Ovary (tissue), 7 donors: ENCODE measurements at regions not wholly inside any gene's neighbourhood (a gene's known extent, or its start where the extent isn't known, plus 50 kb on each side); places are given as distances from the start of the nearest gene placed in this dataset.

Experiments
- DNase-seq, 5 donors: peaks; one replicate each; pipeline ENCODE4 v3.0.0-alpha.2; 2019 to 2020
- H3K27ac ChIP-seq, 2 donors: fragments of 200-600 bp; one replicate each; pipeline versions ENCODE4 v1.5.1 to v1.8.0; 2019 to 2022
- H3K27me3 ChIP-seq: fragments of 200-600 bp; one replicate; pipeline ENCODE4 v1.8.0; 2022
- H3K36me3 ChIP-seq: fragments of 200-600 bp; sonication (generic); one replicate; pipeline ENCODE4 v1.5.1; 2019
- H3K4me1 ChIP-seq: one replicate; pipeline ENCODE4 v1.8.1; 2013; ENCODE audit warnings: mild to moderate bottlenecking, moderate library complexity; ENCODE audit not compliant: insufficient read depth
- H3K4me3 ChIP-seq: fragments of 200-600 bp; sonication (generic); one replicate; pipeline ENCODE4 v1.5.1; 2017
- H3K9me3 ChIP-seq, 2 donors: fragments of 200-600 bp in 1 of 2; sonication (generic) in 1 of 2; one replicate each; pipeline versions ENCODE4 v1.5.1 to v1.8.1; 2013 to 2019; ENCODE audit warnings: mild to moderate bottlenecking in 1 of 2, moderate library complexity in 1 of 2
- CTCF ChIP-seq, 3 donors: fragments of 450-650 bp in 2 of 3; fragments of 200-600 bp in 1 of 3; IDR thresholded peaks; one replicate each; pipeline versions ENCODE4 v1.5.1 to v1.8.0; 2016 to 2022; ENCODE audit warnings: antibody characterized with exemption in 3 of 3, mild to moderate bottlenecking in 1 of 3
- EP300 ChIP-seq: sonication (generic); formaldehyde crosslinking; IDR thresholded peaks from one replicate; pipeline ENCODE4 v1.6.1; 2017; ENCODE audit warnings: antibody characterized with exemption
- POLR2A ChIP-seq: fragments of 450-650 bp; IDR thresholded peaks from one replicate; pipeline ENCODE4 v1.6.1; 2017; ENCODE audit warnings: antibody characterized with exemption, mild to moderate bottlenecking, moderate library complexity
- WGBS, 3 donors: extraction: QIAGEN DNeasy Blood & Tissue Kit in 1 of 3; methylation state at CpG; one replicate each; pipeline versions ENCODE4 v1.1.5 to v1.1.7; 2013 to 2017; 5-methylcytosine and 5-hydroxymethylcytosine counted together
- intact Hi-C, 4 donors: fragments of 100-400 bp; cut with DNase I; formaldehyde crosslinking; loops; one replicate each; pipeline versions ENCODE4 v1.11.0 to v1.15.1; 2022 to 2023
- donor health status: DM: no; HTN: no; CAD: no; lungs with moderate emphysema.
- donor health status: DM: no; HTN: no; CAD: no.
- donor health status: Bipolar disorder and iron deficiency.
- donor health status: DM: no; HTN: no; CAD: no.
- donor health status: DM: yes; HTN: yes; CAD: no.

- no peak overlapping the region for H3K27ac ChIP-seq
- H3K9me3 ChIP-seq, result no peaks in the 10 kb centered on the region
- H3K4me3 ChIP-seq, result no peak overlapping the region
- no peak for DNase-seq
- intact Hi-C loops, result no loop called here
- TF ChIP-seq CTCF (IDR thresholded peaks at IDR 0.05) (no peak), EP300 (no peak), POLR2A (no peak)
- 34 to 59% (median 44%) methylated on average over 1 of the region's 1 CpG for WGBS, 3 donors
- no peaks in the 10 kb centered on the region for H3K27me3 ChIP-seq
- H3K4me1 ChIP-seq, result no peaks in the 10 kb centered on the region
- H3K36me3 ChIP-seq, result no peaks in the 10 kb centered on the region
These were observed 1296.1 kb upstream of the PABPC4L start for GRCh38 chr4:135497563-135498152.

DNA sequence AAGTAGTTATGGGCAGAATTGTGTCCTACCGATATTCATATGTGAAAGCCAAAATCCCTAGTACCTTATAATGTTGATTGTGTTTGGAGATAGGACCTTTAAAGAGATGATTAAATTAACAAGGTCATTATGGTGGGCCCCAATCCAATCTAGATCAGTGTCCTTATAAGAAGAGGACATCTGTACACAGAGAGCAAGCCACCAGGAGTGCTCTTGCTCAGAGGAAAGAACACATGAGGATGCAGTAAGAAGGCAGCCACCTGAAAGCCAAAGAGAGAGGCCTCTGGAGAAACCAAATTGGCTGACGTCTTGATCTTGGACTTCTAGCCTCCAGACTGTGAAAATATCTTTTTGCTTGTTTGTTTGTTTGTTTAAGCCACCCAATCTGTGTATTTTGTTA is 1290.8 kb upstream of the PABPC4L start:
- no peaks in the 10 kb centered on the region for H3K9me3 ChIP-seq
- no peak overlapping the region for H3K4me3 ChIP-seq
- H3K27me3 ChIP-seq, result no peaks in the 10 kb centered on the region
- H3K36me3 ChIP-seq, result no peaks in the 10 kb centered on the region
- H3K27ac ChIP-seq, result no peak overlapping the region
- intact Hi-C loops, result no loop called here
- no peaks in the 10 kb centered on the region for H3K4me1 ChIP-seq
- no peak for TF ChIP-seq POLR2A
- no peak for TF ChIP-seq EP300
- no peak for TF ChIP-seq CTCF (IDR thresholded peaks at IDR 0.05)
- 85 to 88% (median 85%) methylated on average over 2 of the region's 2 CpGs for WGBS, 3 donors
- DNase-seq, result no peak

GRCh38 chr4:135485371-135485770 is 1283.8 kb upstream of the PABPC4L start:
- H3K27me3 ChIP-seq, result no peaks in the 10 kb centered on the region
- no peak overlapping the region for H3K27ac ChIP-seq
- TF ChIP-seq CTCF (IDR thresholded peaks at IDR 0.05) (no peak), EP300 (no peak), POLR2A (no peak)
- intact Hi-C loops, result no loop called here
- no peaks in the 10 kb centered on the region for H3K9me3 ChIP-seq
- no peak overlapping the region for H3K4me3 ChIP-seq
- no peak for DNase-seq
- H3K36me3 ChIP-seq, result no peaks in the 10 kb centered on the region
- no peaks in the 10 kb centered on the region for H3K4me1 ChIP-seq
- WGBS, 3 donors, result 69 to 75% (median 70%) methylated on average over 4 of the region's 4 CpGs

- 49 to 73% (median 59%) methylated on average over 2 of the region's 2 CpGs for WGBS, 3 donors
- intact Hi-C loops, result no loop called here
These were observed 1274.7 kb upstream of the PABPC4L start for GRCh38 chr4:135476272-135476671.

More at GRCh38 chr4:135476272-135476671, 1274.7 kb upstream of the PABPC4L start:
- Histone ChIP-seq H3K9me3 (no peaks in the 10 kb centered on the region), H3K27me3 (no peaks in the 10 kb centered on the region), H3K4me3 (no peak overlapping the region), H3K36me3 (no peaks in the 10 kb centered on the region), H3K4me1 (no peaks in the 10 kb centered on the region), H3K27ac (no peak overlapping the region)
- TF ChIP-seq POLR2A (no peak), CTCF (IDR thresholded peaks at IDR 0.05) (no peak), EP300 (no peak)
- DNase-seq, result no peak
